Activated CD4-positive, CD25-positive, alpha-beta regulatory T cell treated with anti-CD3 and anti-CD28 coated beads, Interleukin-2, amount 50 U/mL, for 16 hours (primary cell): ENCODE measurements at regions not wholly inside any gene's neighbourhood (a gene's known extent, or its start where the extent isn't known, plus 50 kb on each side); places are given as distances from the start of the nearest gene placed in this dataset.
A peak's percentile ranks its signal among the peaks of the same experiment; 100 is the strongest.

Experiments used
- DNase-seq: peaks from one replicate; pipeline ENCODE4 v3.0.0-alpha.2; 2020; ENCODE audit warnings: low read depth, low spot score

GRCh38 chr13:99436686-99437416 is 64.4 kb upstream of the TM9SF2 start:
- DNase-seq = peak; percentile 94

GRCh38 chr13:99439048-99439447 is 62.2 kb upstream of the TM9SF2 start:
- DNase-seq = no peak

- DNase-seq = no peak
Observed at GRCh38 chr13:99439850-99440604, 61.2 kb upstream of the TM9SF2 start.

GRCh38 chr13:99442273-99442895 is 58.9 kb upstream of the TM9SF2 start:
- no peak for DNase-seq

GRCh38 chr13:99446242-99446641 is 55.0 kb upstream of the TM9SF2 start:
- no peak for DNase-seq

- DNase-seq = no peak
Observed at GRCh38 chr13:99448546-99448945, 52.7 kb upstream of the TM9SF2 start.

- no peak for DNase-seq
Observed at GRCh38 chr13:99450416-99450815, 50.9 kb upstream of the TM9SF2 start.
